IMR-90 (cell line): ENCODE measurements at regions not wholly inside any gene's neighbourhood (a gene's known extent, or its start where the extent isn't known, plus 50 kb on each side); places are given as distances from the start of the nearest gene placed in this dataset.

Source experiments
- ATAC-seq: fragments of 200-7000 bp; cut with Tn5 transposase; 2 replicates; pipeline ENCODE4 v1.9.1; 2020; ENCODE audit warnings: low read depth, mild to moderate bottlenecking, moderate library complexity
- BruUV-seq: library from RNA; stranded (reverse); fragments of 400-500 nt; replicated peaks from 2 replicates; lab custom pipeline; 2021; lab: Mats Ljungman, UMichigan
- CTCF ChIA-PET: fragments of 300-600 bp; formaldehyde crosslinking; extraction: SDS; loops from one replicate; lab custom pipeline; 2021; ENCODE audit warnings: antibody characterized with exemption; lab: Yijun Ruan, JAX
- POLR2A ChIA-PET: fragments of 300-600 bp; sonication (Branson Sonifier 250); formaldehyde crosslinking; loops from one replicate; lab custom pipeline; 2022; ENCODE audit warnings: antibody characterized with exemption; ENCODE audit not compliant: unreplicated experiment; lab: Charles Lee
- DNase-seq: peaks from one replicate; pipeline ENCODE4 v3.0.0; 2013
- H2AFZ ChIP-seq: replicated peaks from 2 replicates; pipeline ENCODE3; 2013; ENCODE audit warnings: low read length, mild to moderate bottlenecking; ENCODE audit not compliant: poor library complexity
- H2AK5ac ChIP-seq: 2 replicates; pipeline ENCODE4 v1.6.1; 2013; ENCODE audit warnings: low read depth, low read length, inconsistent platforms
- H2AK9ac ChIP-seq: replicated peaks from 2 replicates; pipeline ENCODE3; 2013; ENCODE audit warnings: mild to moderate bottlenecking, low read depth, low read length, moderate library complexity; ENCODE audit not compliant: poor library complexity
- H2BK120ac ChIP-seq: 2 replicates; pipeline ENCODE4 v1.6.1; 2013; ENCODE audit warnings: low read depth, low read length, inconsistent platforms
- H2BK15ac ChIP-seq: 3 replicates; pipeline ENCODE4 v1.6.1; 2013; ENCODE audit warnings: low read depth, low read length, inconsistent platforms
- H2BK20ac ChIP-seq: 2 replicates; pipeline ENCODE4 v1.6.1; 2013; ENCODE audit warnings: low read depth, mild to moderate bottlenecking, inconsistent platforms, low read length, moderate library complexity
- H2BK5ac ChIP-seq: 2 replicates; pipeline ENCODE4 v1.6.1; 2013; ENCODE audit warnings: mild to moderate bottlenecking, low read depth, low read length, inconsistent platforms; ENCODE audit not compliant: poor library complexity, severe bottlenecking
- H3K14ac ChIP-seq: replicated peaks from 2 replicates; pipeline ENCODE4 v1.6.1; 2013; ENCODE audit warnings: low read depth, low read length, inconsistent platforms
- H3K18ac ChIP-seq: 2 replicates; pipeline ENCODE4 v1.6.1; 2013; ENCODE audit warnings: low read depth, low read length, control low read depth
- H3K23ac ChIP-seq: 2 replicates; pipeline ENCODE4 v1.6.1; 2013; ENCODE audit warnings: low read depth, low read length, inconsistent platforms
- H3K27ac ChIP-seq: 2 replicates; pipeline ENCODE4 v1.5.1; 2013; ENCODE audit warnings: mild to moderate bottlenecking, control low read depth, low read length; ENCODE audit not compliant: insufficient read depth
- H3K27me3 ChIP-seq: 2 replicates; pipeline ENCODE4 v1.6.1; 2013; ENCODE audit warnings: low read length; ENCODE audit not compliant: control insufficient read depth, insufficient read depth
- H3K36me3 ChIP-seq: 2 replicates; pipeline ENCODE4 v1.6.1; 2013; ENCODE audit warnings: low read length, mixed read lengths; ENCODE audit not compliant: control insufficient read depth, insufficient read depth
- H3K4ac ChIP-seq: 2 replicates; pipeline ENCODE4 v1.6.1; 2013; ENCODE audit warnings: low read depth, low read length, inconsistent platforms
- H3K4me1 ChIP-seq: 2 replicates; pipeline ENCODE4 v1.6.1; 2013; ENCODE audit warnings: low read length, mixed read lengths; ENCODE audit not compliant: control insufficient read depth, insufficient read depth
- H3K4me2 ChIP-seq: 2 replicates; pipeline ENCODE4 v1.6.1; 2013; ENCODE audit warnings: low read depth, mild to moderate bottlenecking, control low read depth, low read length, moderate library complexity
- H3K4me3 ChIP-seq: 2 replicates; pipeline ENCODE4 v1.5.1; 2013; ENCODE audit warnings: low read depth, mild to moderate bottlenecking, control low read depth, low read length, moderate library complexity; ENCODE audit not compliant: insufficient read depth
- H3K56ac ChIP-seq: 2 replicates; pipeline ENCODE4 v1.6.1; 2013; ENCODE audit warnings: low read length, inconsistent platforms; ENCODE audit not compliant: insufficient read depth; ENCODE audit errors: extremely low read depth
- H3K79me1 ChIP-seq, 2 experiments: 2 replicates each; pipeline ENCODE4 v1.6.1; 2013; ENCODE audit warnings: low read length in 2 of 2, inconsistent platforms in 1 of 2, low read depth in 1 of 2
- H3K9ac ChIP-seq: 2 replicates; pipeline ENCODE4 v1.6.1; 2013; ENCODE audit warnings: low read depth, low read length, control low read depth
- H3K9me1 ChIP-seq: 2 replicates; pipeline ENCODE4 v1.6.1; 2013; ENCODE audit warnings: low read length, inconsistent platforms; ENCODE audit not compliant: insufficient read depth
- H3K9me3 ChIP-seq: 2 replicates; pipeline ENCODE4 v1.6.1; 2013; ENCODE audit warnings: low read length; ENCODE audit not compliant: control insufficient read depth, insufficient read depth
- H4K20me1 ChIP-seq: 2 replicates; pipeline ENCODE4 v1.6.1; 2013; ENCODE audit warnings: low read length, inconsistent platforms; ENCODE audit not compliant: insufficient read depth
- H4K5ac ChIP-seq: 2 replicates; pipeline ENCODE4 v1.6.1; 2013; ENCODE audit warnings: mild to moderate bottlenecking, low read depth, low read length, control low read depth
- H4K8ac ChIP-seq, 2 experiments: 2 replicates each; pipeline ENCODE4 v1.6.1; 2013; ENCODE audit warnings: low read depth in 2 of 2, low read length in 2 of 2, control low read depth in 1 of 2, inconsistent platforms in 1 of 2
- H4K91ac ChIP-seq: 2 replicates; pipeline ENCODE4 v1.6.1; 2013; ENCODE audit warnings: low read depth, low read length, inconsistent platforms; ENCODE audit not compliant: insufficient read depth
- BHLHE40 ChIP-seq: fragments of 150-350 bp; IDR thresholded peaks from 2 replicates; pipeline ENCODE4 v1.6.1; 2016; ENCODE audit warnings: mild to moderate bottlenecking, low read depth, low read length
- CEBPB ChIP-seq: IDR thresholded peaks from 2 replicates; pipeline ENCODE4 v1.6.1; 2012; ENCODE audit warnings: low read depth, low read length, improper control_type of control experiment
- CHD1 ChIP-seq: IDR thresholded peaks from 2 replicates; pipeline ENCODE4 v1.6.1; 2012; ENCODE audit warnings: low read depth, low read length, improper control_type of control experiment
- FOS ChIP-seq: fragments of 150-350 bp; IDR thresholded peaks from 2 replicates; pipeline ENCODE4 v1.6.1; 2016; ENCODE audit warnings: low read depth, low read length
- MAFK ChIP-seq: IDR thresholded peaks from 2 replicates; pipeline ENCODE4 v1.6.1; 2012; ENCODE audit warnings: low read depth, low read length, improper control_type of control experiment
- MAZ ChIP-seq: IDR thresholded peaks from 2 replicates; pipeline ENCODE4 v1.6.1; 2012; ENCODE audit warnings: low read depth, mild to moderate bottlenecking, low read length, improper control_type of control experiment, moderate library complexity, borderline replicate concordance
- MXI1 ChIP-seq: IDR thresholded peaks from 2 replicates; pipeline ENCODE4 v1.6.1; 2012; ENCODE audit warnings: low read depth, mild to moderate bottlenecking, low read length, moderate library complexity, borderline replicate concordance
- NFE2L2 ChIP-seq: fragments of 150-350 bp; IDR thresholded peaks from 2 replicates; pipeline ENCODE4 v1.6.1; 2016; ENCODE audit warnings: low read depth, mild to moderate bottlenecking, low read length
- POLR2A ChIP-seq: IDR thresholded peaks from 2 replicates; pipeline ENCODE4 v1.6.1; 2012; ENCODE audit warnings: mild to moderate bottlenecking, low read depth, low read length
- RAD21 ChIP-seq: IDR thresholded peaks from 2 replicates; pipeline ENCODE4 v1.6.1; 2012; ENCODE audit warnings: low read length, improper control_type of control experiment
- RCOR1 ChIP-seq: IDR thresholded peaks from 2 replicates; pipeline ENCODE4 v1.6.1; 2012; ENCODE audit warnings: mild to moderate bottlenecking, low read length, improper control_type of control experiment; ENCODE audit not compliant: insufficient replicate concordance
- RFX5 ChIP-seq: IDR thresholded peaks from 2 replicates; pipeline ENCODE4 v1.8.0; 2012; ENCODE audit warnings: low read depth, mild to moderate bottlenecking, low read length, moderate library complexity
- SMC3 ChIP-seq: fragments of 150-350 bp; IDR thresholded peaks from 2 replicates; pipeline ENCODE4 v1.6.1; 2016; ENCODE audit warnings: low read depth, mild to moderate bottlenecking, antibody characterized with exemption, low read length, moderate library complexity
- USF2 ChIP-seq: fragments of 150-350 bp; IDR thresholded peaks from 2 replicates; pipeline ENCODE4 v1.6.1; 2017; ENCODE audit warnings: mild to moderate bottlenecking, antibody characterized with exemption, low read length, low read depth
- WGBS, 2 experiments: methylation state at CpG; one replicate each; pipeline versions ENCODE4 v1.1.5 to v1.1.7; 2013; ENCODE audit warnings: missing lambda C conversion rate in 2 of 2; ENCODE audit not compliant: insufficient read length in 1 of 2; ENCODE audit errors: extremely low coverage in 2 of 2; 5-methylcytosine and 5-hydroxymethylcytosine counted together
- dilution Hi-C: fragments of 300-500 bp; cut with HindIII; formaldehyde crosslinking; loops from one replicate; pipeline ENCODE4 v1.14.3; 2018; ENCODE audit warnings: low sequenced_read_pairs; ENCODE audit not compliant: unreplicated experiment
- in situ Hi-C: fragments of 300-500 bp; cut with MboI; formaldehyde crosslinking; loops from 3 replicates; pipeline ENCODE4 v1.14.3; 2019; ENCODE audit warnings: low sequenced_read_pairs, inconsistent platforms, mixed read lengths
- intact Hi-C: fragments of 100-400 bp; cut with micrococcal nuclease; formaldehyde crosslinking; loops from 2 replicates; pipeline ENCODE4 v1.10.0; 2022
- TF ChIP-seq, protein P1 (sequence below): fragments of 150-350 bp; IDR thresholded peaks from 2 replicates; pipeline ENCODE4 v1.6.1; 2016; ENCODE audit warnings: low read depth, mild to moderate bottlenecking, low read length, moderate library complexity, borderline replicate concordance
- TF ChIP-seq, protein P2 (sequence below): conservative IDR thresholded peaks from 2 replicates; pipeline ENCODE4 v1.5.1; 2012; ENCODE audit warnings: mild to moderate bottlenecking, low read depth, low read length, improper control_type of control experiment

DNA sequence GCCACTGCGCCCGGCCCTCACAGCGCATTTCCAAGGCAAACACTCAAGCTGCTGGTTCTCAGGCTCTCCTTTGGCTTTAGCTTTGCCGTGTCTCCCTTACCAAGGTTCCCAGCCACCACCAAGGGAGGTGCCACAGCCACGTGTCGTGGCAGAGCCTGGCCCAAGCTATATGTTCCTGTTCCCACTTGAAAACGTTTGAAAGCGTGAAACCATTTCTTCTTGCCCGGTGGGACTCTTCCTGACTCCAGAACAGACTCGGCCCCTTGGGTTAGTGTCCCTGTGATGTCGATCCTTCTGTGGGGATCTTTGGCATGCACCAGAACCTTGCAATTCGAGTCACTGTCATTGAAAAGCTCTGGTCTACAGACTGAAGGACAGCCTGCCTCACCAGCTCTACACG is 147.9 kb downstream of the HSD17B3 start:
- ChIA-PET POLR2A (no interaction called here), CTCF (interaction anchor here (0.7 kb wide), 1 partner anchor 96 kb away, joined by 9 read pairs; no protein-coding TSS in a partner anchor)
- ATAC-seq, result no peak
- Histone ChIP-seq H2BK15ac (no peak overlapping the region), H3K9ac (no peak overlapping the region), H3K27ac (no peak overlapping the region), H2BK5ac (no peak overlapping the region), H3K4me1 (no peaks in the 10 kb centered on the region), H3K79me1 (no peaks in the 10 kb centered on the region), H3K18ac (no peak overlapping the region), H3K9me3 (no peaks in the 10 kb centered on the region), H2BK20ac (no peak overlapping the region), H4K20me1 (no peaks in the 10 kb centered on the region), H3K4ac (no peak overlapping the region), H4K91ac (no peak overlapping the region), H3K14ac (no peak overlapping the region), H3K4me2 (no peak overlapping the region), H3K27me3 (peaks cover 25% of the 10 kb centered on the region), H3K56ac (no peak overlapping the region), H4K5ac (no peak overlapping the region), H4K8ac (no peak overlapping the region), H3K23ac (no peak overlapping the region), H3K36me3 (no peaks in the 10 kb centered on the region), H2AK9ac (no peak overlapping the region), H3K9me1 (no peaks in the 10 kb centered on the region), H2AK5ac (no peak overlapping the region), H3K4me3 (no peak overlapping the region), H2BK120ac (no peak overlapping the region), H2AFZ (no peak overlapping the region)
- in situ Hi-C loops, result no loop called here
- TF ChIP-seq MAFK, result no peak
- TF ChIP-seq, protein P1, sequence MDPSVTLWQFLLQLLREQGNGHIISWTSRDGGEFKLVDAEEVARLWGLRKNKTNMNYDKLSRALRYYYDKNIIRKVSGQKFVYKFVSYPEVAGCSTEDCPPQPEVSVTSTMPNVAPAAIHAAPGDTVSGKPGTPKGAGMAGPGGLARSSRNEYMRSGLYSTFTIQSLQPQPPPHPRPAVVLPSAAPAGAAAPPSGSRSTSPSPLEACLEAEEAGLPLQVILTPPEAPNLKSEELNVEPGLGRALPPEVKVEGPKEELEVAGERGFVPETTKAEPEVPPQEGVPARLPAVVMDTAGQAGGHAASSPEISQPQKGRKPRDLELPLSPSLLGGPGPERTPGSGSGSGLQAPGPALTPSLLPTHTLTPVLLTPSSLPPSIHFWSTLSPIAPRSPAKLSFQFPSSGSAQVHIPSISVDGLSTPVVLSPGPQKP, result no peak
- no peak for TF ChIP-seq MAZ
- TF ChIP-seq POLR2A, result no peak
- no peak for TF ChIP-seq CHD1
- TF ChIP-seq, protein P2, sequence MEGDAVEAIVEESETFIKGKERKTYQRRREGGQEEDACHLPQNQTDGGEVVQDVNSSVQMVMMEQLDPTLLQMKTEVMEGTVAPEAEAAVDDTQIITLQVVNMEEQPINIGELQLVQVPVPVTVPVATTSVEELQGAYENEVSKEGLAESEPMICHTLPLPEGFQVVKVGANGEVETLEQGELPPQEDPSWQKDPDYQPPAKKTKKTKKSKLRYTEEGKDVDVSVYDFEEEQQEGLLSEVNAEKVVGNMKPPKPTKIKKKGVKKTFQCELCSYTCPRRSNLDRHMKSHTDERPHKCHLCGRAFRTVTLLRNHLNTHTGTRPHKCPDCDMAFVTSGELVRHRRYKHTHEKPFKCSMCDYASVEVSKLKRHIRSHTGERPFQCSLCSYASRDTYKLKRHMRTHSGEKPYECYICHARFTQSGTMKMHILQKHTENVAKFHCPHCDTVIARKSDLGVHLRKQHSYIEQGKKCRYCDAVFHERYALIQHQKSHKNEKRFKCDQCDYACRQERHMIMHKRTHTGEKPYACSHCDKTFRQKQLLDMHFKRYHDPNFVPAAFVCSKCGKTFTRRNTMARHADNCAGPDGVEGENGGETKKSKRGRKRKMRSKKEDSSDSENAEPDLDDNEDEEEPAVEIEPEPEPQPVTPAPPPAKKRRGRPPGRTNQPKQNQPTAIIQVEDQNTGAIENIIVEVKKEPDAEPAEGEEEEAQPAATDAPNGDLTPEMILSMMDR, result no peak
- no peak for TF ChIP-seq RCOR1
- no peak for TF ChIP-seq CEBPB
- TF ChIP-seq RAD21, result no peak
- TF ChIP-seq SMC3, result no peak
- TF ChIP-seq NFE2L2, result no peak
- TF ChIP-seq FOS, result no peak
- TF ChIP-seq RFX5, result no peak
- TF ChIP-seq USF2, result no peak
- TF ChIP-seq MXI1, result no peak
- no peak for TF ChIP-seq BHLHE40
- DNase-seq, result no peak
- intact Hi-C loops, result no loop called here
- 75% methylated on average over 11 of the region's 13 CpGs; no CpG with 5 or more reads in 1 of the 2 experiments for WGBS, 2 experiments
- BruUV-seq, result no TSS peak
- dilution Hi-C loops, result no loop called here
